SK-N-MC (cell line): ENCODE measurements at regions not wholly inside any gene's neighbourhood (a gene's known extent, or its start where the extent isn't known, plus 50 kb on each side); places are given as distances from the start of the nearest gene placed in this dataset.

Experiments
- EZH2 ChIP-seq: fragments of 200-600 bp; sonication (generic); IDR thresholded peaks from one replicate; pipeline ENCODE4 v1.6.1; 2017; ENCODE audit warnings: antibody characterized with exemption
- POLR2AphosphoS5 ChIP-seq: IDR thresholded peaks from 2 replicates; pipeline ENCODE4 v1.6.1; 2012; ENCODE audit warnings: mild to moderate bottlenecking, low read depth, low read length, borderline replicate concordance

- TF ChIP-seq EZH2 (no peak), POLR2AphosphoS5 (peak; percentile 22; the same call in 1 of the 2 replicates)
These were observed 122.2 kb upstream of the TP63 start for GRCh38 chr3:189508784-189509501.
